HEK293 (cell line): ENCODE measurements at regions not wholly inside any gene's neighbourhood (a gene's known extent, or its start where the extent isn't known, plus 50 kb on each side); places are given as distances from the start of the nearest gene placed in this dataset.

ENCODE experiments used
- CTCF ChIP-seq: fragments of 450-650 bp; formaldehyde crosslinking; IDR thresholded peaks from 2 replicates; pipeline ENCODE4 v1.5.1; 2016; ENCODE audit warnings: missing biosample characterization, missing genetic modification characterization
- GLI4 ChIP-seq: fragments of 450-650 bp; formaldehyde crosslinking; IDR thresholded peaks from 2 replicates; pipeline ENCODE4 v1.5.1; 2016; ENCODE audit warnings: missing biosample characterization, missing genetic modification characterization
- KLF10 ChIP-seq: fragments of 450-650 bp; IDR thresholded peaks from 2 replicates; pipeline ENCODE4 v1.5.1; 2018; ENCODE audit warnings: missing biosample characterization, mild to moderate bottlenecking, missing genetic modification characterization
- PATZ1 ChIP-seq: fragments of 450-650 bp; formaldehyde crosslinking; IDR thresholded peaks from 2 replicates; pipeline ENCODE4 v1.5.1; 2016; ENCODE audit warnings: missing biosample characterization, missing genetic modification characterization
- REST ChIP-seq: fragments of 450-650 bp; formaldehyde crosslinking; IDR thresholded peaks from 2 replicates; pipeline ENCODE4 v1.5.1; 2016; ENCODE audit warnings: missing biosample characterization, missing genetic modification characterization
- YY1 ChIP-seq: fragments of 450-650 bp; formaldehyde crosslinking; IDR thresholded peaks from 2 replicates; pipeline ENCODE4 v1.5.1; 2018; ENCODE audit warnings: missing biosample characterization, missing genetic modification characterization
- ZNF24 ChIP-seq: fragments of 450-650 bp; formaldehyde crosslinking; IDR thresholded peaks from 2 replicates; pipeline ENCODE4 v1.5.1; 2016; ENCODE audit warnings: missing biosample characterization, missing genetic modification characterization
- ZNF280D ChIP-seq: fragments of 450-650 bp; formaldehyde crosslinking; IDR thresholded peaks from 2 replicates; pipeline ENCODE4 v1.5.1; 2016; ENCODE audit warnings: missing biosample characterization, missing genetic modification characterization
- ZNF37A ChIP-seq: fragments of 450-650 bp; IDR thresholded peaks from 2 replicates; pipeline ENCODE4 v1.5.1; 2018; ENCODE audit warnings: missing biosample characterization, missing genetic modification characterization

- no peak for TF ChIP-seq CTCF (tag by site-specific recombination)
- no peak for TF ChIP-seq ZNF280D (tag by site-specific recombination)
- no peak for TF ChIP-seq KLF10 (tag by site-specific recombination)
- no peak for TF ChIP-seq ZNF37A (tag by site-specific recombination)
- TF ChIP-seq YY1 (tag by site-specific recombination) = no peak
- TF ChIP-seq PATZ1 (tag by site-specific recombination) = no peak
- no peak for TF ChIP-seq ZNF24 (tag by site-specific recombination)
- no peak for TF ChIP-seq REST (tag by site-specific recombination)
- TF ChIP-seq GLI4 = no peak
Measured at GRCh38 chr5:28399211-28399610, 1360.8 kb upstream of the CDH9 start.
